ENCODE measurements at regions not wholly inside any gene's neighbourhood (a gene's known extent, or its start where the extent isn't known, plus 50 kb on each side); places are given as distances from the start of the nearest gene placed in this dataset.

DNA sequence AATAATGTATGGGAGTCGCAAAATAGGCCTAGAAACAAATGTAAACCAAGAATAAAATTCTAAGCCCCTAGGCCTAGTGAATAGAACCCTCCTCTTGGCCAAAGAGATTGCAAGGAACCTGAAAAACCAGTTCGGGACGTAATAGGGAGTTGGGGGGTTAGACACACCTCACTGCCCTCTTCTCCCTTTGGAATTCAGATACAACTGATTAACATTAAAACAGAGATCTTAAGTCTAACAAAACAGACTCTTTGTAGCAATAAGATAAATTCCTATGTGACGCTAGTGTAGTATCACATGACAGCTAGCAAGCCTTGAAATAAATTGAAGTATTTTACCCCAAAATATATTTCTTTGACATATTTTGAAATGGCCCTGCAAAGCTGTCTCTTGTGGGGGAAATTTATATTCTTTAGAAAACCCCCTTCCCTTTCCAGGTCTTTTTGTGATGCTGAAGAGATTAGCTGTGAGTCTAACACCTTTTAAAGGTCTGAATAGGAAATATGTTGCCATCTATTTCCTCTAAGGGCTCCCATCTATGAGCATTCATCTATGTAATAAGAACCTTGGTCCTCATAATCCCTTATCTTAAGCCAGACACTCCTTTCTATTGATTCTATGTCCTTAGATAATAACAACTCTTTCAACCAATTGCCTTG is 623.4 kb upstream of the NRG3 start:
- no peak for TF ChIP-seq POLR2AphosphoS5 (IDR thresholded peaks at IDR 0.05; ENCODE audit: borderline replicate concordance, low read depth, low read length)
- no peak for TF ChIP-seq EZH2 (IDR thresholded peaks at IDR 0.05)
- no peak for TF ChIP-seq FOXP2 (optimal IDR thresholded peaks at IDR 0.05; ENCODE audit: control extremely low read depth, extremely low read length, insufficient read depth)
